Sigmoid colon (tissue), 4 donors: ENCODE measurements at regions not wholly inside any gene's neighbourhood (a gene's known extent, or its start where the extent isn't known, plus 50 kb on each side); places are given as distances from the start of the nearest gene placed in this dataset.

Experiments used
- EP300 ChIP-seq, 4 donors: sonication (generic); formaldehyde crosslinking; IDR thresholded peaks; one replicate each; pipeline ENCODE4 v1.6.1; 2017; ENCODE audit warnings: antibody characterized with exemption in 4 of 4
- POLR2A ChIP-seq, 2 donors: fragments of 450-650 bp; IDR thresholded peaks; one replicate each; pipeline ENCODE4 v1.6.1; 2016; ENCODE audit warnings: antibody characterized with exemption in 2 of 2, mild to moderate bottlenecking in 2 of 2, moderate library complexity in 2 of 2
- POLR2AphosphoS5 ChIP-seq, 4 donors: sonication (generic); formaldehyde crosslinking; IDR thresholded peaks; one replicate each; pipeline ENCODE4 v1.6.1; 2017; ENCODE audit warnings: antibody characterized with exemption in 4 of 4
- TF ChIP-seq, protein P1 (sequence below), 4 experiments: fragments of 450-650 bp in 3 of 4; fragments of 200-600 bp in 1 of 4; IDR thresholded peaks; one replicate each; pipeline ENCODE4 v1.5.1; 2016 to 2019; ENCODE audit warnings: antibody characterized with exemption in 4 of 4, mild to moderate bottlenecking in 3 of 4, moderate library complexity in 2 of 4

DNA sequence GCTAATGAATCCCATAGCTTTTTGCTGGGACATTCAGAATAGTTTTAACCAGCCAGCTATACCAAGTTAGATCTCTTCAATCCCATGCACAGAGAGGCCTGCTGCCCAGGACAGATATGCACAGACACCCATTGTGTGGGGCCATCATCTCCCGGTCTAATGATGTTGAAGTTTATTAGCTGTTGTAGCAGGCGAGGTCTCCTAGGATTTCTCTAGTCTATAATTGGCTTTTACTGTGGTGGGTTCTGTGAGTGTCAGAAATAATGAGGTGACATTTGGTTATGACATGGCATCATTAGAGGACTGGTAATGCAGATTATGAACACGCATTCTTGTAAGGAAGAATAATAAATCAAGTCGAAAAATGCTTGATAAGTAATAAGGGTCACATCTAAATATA lies 81.4 kb upstream of the PLPP4 start:
- TF ChIP-seq, protein P1, sequence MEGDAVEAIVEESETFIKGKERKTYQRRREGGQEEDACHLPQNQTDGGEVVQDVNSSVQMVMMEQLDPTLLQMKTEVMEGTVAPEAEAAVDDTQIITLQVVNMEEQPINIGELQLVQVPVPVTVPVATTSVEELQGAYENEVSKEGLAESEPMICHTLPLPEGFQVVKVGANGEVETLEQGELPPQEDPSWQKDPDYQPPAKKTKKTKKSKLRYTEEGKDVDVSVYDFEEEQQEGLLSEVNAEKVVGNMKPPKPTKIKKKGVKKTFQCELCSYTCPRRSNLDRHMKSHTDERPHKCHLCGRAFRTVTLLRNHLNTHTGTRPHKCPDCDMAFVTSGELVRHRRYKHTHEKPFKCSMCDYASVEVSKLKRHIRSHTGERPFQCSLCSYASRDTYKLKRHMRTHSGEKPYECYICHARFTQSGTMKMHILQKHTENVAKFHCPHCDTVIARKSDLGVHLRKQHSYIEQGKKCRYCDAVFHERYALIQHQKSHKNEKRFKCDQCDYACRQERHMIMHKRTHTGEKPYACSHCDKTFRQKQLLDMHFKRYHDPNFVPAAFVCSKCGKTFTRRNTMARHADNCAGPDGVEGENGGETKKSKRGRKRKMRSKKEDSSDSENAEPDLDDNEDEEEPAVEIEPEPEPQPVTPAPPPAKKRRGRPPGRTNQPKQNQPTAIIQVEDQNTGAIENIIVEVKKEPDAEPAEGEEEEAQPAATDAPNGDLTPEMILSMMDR (IDR thresholded peaks at IDR 0.05): no peak
- TF ChIP-seq POLR2A (IDR thresholded peaks at IDR 0.05): no peak
- no peak for TF ChIP-seq EP300 (IDR thresholded peaks at IDR 0.05)
- TF ChIP-seq POLR2AphosphoS5 (IDR thresholded peaks at IDR 0.05): no peak
